ENCODE measurements at regions not wholly inside any gene's neighbourhood (a gene's known extent, or its start where the extent isn't known, plus 50 kb on each side); places are given as distances from the start of the nearest gene placed in this dataset.

GRCh38 chr4:120293341-120293740, 226.7 kb upstream of the MAD2L1 start:
- Histone ChIP-seq H3K4me3 (ENCODE audit: low read length) (no peak overlapping the region), H3K27me3 (ENCODE audit: control insufficient read depth, insufficient read depth, low read length) (no peaks in the 10 kb centered on the region), H3K27ac (ENCODE audit: low read length) (no peak overlapping the region), H3K9me3 (ENCODE audit: control insufficient read depth, insufficient read depth, low read length) (no peaks in the 10 kb centered on the region), H3K36me3 (ENCODE audit: control insufficient read depth, insufficient read depth, low read length) (no peaks in the 10 kb centered on the region), H3K4me1 (ENCODE audit: control insufficient read depth, insufficient read depth, low read length) (no peaks in the 10 kb centered on the region)
- TF ChIP-seq, protein P1, sequence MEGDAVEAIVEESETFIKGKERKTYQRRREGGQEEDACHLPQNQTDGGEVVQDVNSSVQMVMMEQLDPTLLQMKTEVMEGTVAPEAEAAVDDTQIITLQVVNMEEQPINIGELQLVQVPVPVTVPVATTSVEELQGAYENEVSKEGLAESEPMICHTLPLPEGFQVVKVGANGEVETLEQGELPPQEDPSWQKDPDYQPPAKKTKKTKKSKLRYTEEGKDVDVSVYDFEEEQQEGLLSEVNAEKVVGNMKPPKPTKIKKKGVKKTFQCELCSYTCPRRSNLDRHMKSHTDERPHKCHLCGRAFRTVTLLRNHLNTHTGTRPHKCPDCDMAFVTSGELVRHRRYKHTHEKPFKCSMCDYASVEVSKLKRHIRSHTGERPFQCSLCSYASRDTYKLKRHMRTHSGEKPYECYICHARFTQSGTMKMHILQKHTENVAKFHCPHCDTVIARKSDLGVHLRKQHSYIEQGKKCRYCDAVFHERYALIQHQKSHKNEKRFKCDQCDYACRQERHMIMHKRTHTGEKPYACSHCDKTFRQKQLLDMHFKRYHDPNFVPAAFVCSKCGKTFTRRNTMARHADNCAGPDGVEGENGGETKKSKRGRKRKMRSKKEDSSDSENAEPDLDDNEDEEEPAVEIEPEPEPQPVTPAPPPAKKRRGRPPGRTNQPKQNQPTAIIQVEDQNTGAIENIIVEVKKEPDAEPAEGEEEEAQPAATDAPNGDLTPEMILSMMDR (IDR thresholded peaks at IDR 0.05): no peak
- WGBS (ENCODE audit: insufficient coverage): 90% methylated on average over 3 of the region's 4 CpGs
- Mint-ChIP-seq H3K27me3 (ENCODE audit: low read depth in 2 of 2) (no peaks in the 10 kb centered on the region), H3K4me1 (no peaks in the 10 kb centered on the region), H3K36me3 (no peaks in the 10 kb centered on the region), H3K9me3 (no peaks in the 10 kb centered on the region), H3K27ac (no peak overlapping the region), H3K4me3 (no peak overlapping the region)
- no peak for DNase-seq
- no peak for ATAC-seq
- intact Hi-C loops (cut with micrococcal nuclease): no loop called here

- Histone ChIP-seq H3K4me3 (ENCODE audit: low read length) (no peak overlapping the region), H3K27ac (ENCODE audit: low read length) (no peak overlapping the region), H3K9me3 (ENCODE audit: control insufficient read depth, insufficient read depth, low read length) (no peaks in the 10 kb centered on the region), H3K36me3 (ENCODE audit: control insufficient read depth, insufficient read depth, low read length) (no peaks in the 10 kb centered on the region), H3K27me3 (ENCODE audit: control insufficient read depth, insufficient read depth, low read length) (no peaks in the 10 kb centered on the region), H3K4me1 (ENCODE audit: control insufficient read depth, insufficient read depth, low read length) (no peaks in the 10 kb centered on the region)
- 90% methylated on average over 7 of the region's 7 CpGs for WGBS (ENCODE audit: insufficient coverage)
- intact Hi-C loops (cut with micrococcal nuclease): no loop called here
- no peaks in the 10 kb centered on the region for H3K27me3 Mint-ChIP-seq (ENCODE audit: low read depth in 2 of 2)
- H3K27ac Mint-ChIP-seq: no peak overlapping the region
- H3K4me3 Mint-ChIP-seq: no peak overlapping the region
- DNase-seq (no peak), ATAC-seq (no peak)
- TF ChIP-seq, protein P1 (IDR thresholded peaks at IDR 0.05): no peak
- H3K36me3 Mint-ChIP-seq: no peaks in the 10 kb centered on the region
- no peaks in the 10 kb centered on the region for H3K4me1 Mint-ChIP-seq
- no peaks in the 10 kb centered on the region for H3K9me3 Mint-ChIP-seq
These were observed 224.9 kb upstream of the MAD2L1 start for GRCh38 chr4:120291541-120291940.

DNA sequence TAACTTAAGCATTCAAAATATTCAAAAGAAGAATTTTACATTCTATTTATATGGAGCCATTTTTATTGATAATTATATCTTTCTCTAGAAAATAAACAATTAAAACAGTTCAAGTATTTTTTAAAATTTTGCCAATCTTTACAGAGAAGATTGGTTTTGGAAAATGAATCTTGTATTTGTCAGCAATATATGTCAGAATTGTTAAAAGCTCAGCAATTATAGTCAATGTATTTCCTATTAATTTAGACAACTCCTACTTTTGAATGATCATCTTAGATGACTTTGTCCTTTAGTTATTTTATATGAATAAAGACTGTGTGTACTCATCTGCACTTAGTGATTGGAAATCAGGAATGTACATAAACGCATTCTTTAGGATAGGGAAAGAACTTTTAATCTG, 223.9 kb upstream of the MAD2L1 start:
- no peaks in the 10 kb centered on the region for H3K9me3 ChIP-seq (ENCODE audit: control insufficient read depth, insufficient read depth, low read length)
- H3K9me3 Mint-ChIP-seq: no peaks in the 10 kb centered on the region
- DNase-seq (no peak), ATAC-seq (no peak)
- H3K4me3 ChIP-seq (ENCODE audit: low read length): no peak overlapping the region
- no peaks in the 10 kb centered on the region for H3K4me1 ChIP-seq (ENCODE audit: control insufficient read depth, insufficient read depth, low read length)
- no peaks in the 10 kb centered on the region for H3K4me1 Mint-ChIP-seq
- H3K4me3 Mint-ChIP-seq: no peak overlapping the region
- TF ChIP-seq, protein P1 (IDR thresholded peaks at IDR 0.05): no peak
- WGBS (ENCODE audit: insufficient coverage): 72% methylated on average over 1 of the region's 1 CpG
- H3K36me3 ChIP-seq (ENCODE audit: control insufficient read depth, insufficient read depth, low read length): no peaks in the 10 kb centered on the region
- intact Hi-C loops (cut with micrococcal nuclease): no loop called here
- no peak overlapping the region for H3K27ac ChIP-seq (ENCODE audit: low read length)
- no peaks in the 10 kb centered on the region for H3K27me3 ChIP-seq (ENCODE audit: control insufficient read depth, insufficient read depth, low read length)
- no peaks in the 10 kb centered on the region for H3K27me3 Mint-ChIP-seq (ENCODE audit: low read depth in 2 of 2)
- no peak overlapping the region for H3K27ac Mint-ChIP-seq
- H3K36me3 Mint-ChIP-seq: no peaks in the 10 kb centered on the region

DNA sequence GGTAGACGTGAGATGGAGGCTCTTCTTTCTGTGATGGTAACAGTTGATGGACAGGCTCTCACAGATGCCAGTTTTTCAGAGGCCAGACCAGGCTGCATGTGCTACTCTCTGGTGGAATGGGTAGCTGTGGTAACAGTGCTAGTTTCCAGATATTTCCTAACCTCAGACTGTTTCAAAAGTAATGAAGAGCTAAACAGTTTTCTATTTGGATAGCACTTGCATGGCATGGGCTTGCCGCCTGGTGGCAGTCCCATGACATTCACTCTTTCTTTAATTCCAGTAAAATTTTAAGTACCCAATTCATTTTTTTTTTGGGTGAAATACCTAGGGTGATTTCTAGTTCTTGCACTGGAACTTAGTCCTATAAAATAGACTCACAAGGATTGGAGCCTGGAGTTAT, 220.2 kb upstream of the MAD2L1 start:
- H3K9me3 ChIP-seq (ENCODE audit: control insufficient read depth, insufficient read depth, low read length): no peaks in the 10 kb centered on the region
- no peak overlapping the region for H3K4me3 Mint-ChIP-seq
- H3K9me3 Mint-ChIP-seq: peaks cover 6% of the 10 kb centered on the region in 2 donors

More for the DNA sequence above, 220.2 kb upstream of the MAD2L1 start:
- intact Hi-C loops (cut with micrococcal nuclease): no loop called here
- TF ChIP-seq, protein P1 (IDR thresholded peaks at IDR 0.05): no peak
- Histone ChIP-seq H3K27ac (ENCODE audit: low read length) (no peak overlapping the region), H3K36me3 (ENCODE audit: control insufficient read depth, insufficient read depth, low read length) (no peaks in the 10 kb centered on the region), H3K4me3 (ENCODE audit: low read length) (no peak overlapping the region), H3K4me1 (ENCODE audit: control insufficient read depth, insufficient read depth, low read length) (no peaks in the 10 kb centered on the region), H3K27me3 (ENCODE audit: control insufficient read depth, insufficient read depth, low read length) (no peaks in the 10 kb centered on the region)
- no peaks in the 10 kb centered on the region for H3K36me3 Mint-ChIP-seq
- ATAC-seq: no peak
- no peak for DNase-seq
- no peaks in the 10 kb centered on the region for H3K27me3 Mint-ChIP-seq (ENCODE audit: low read depth in 2 of 2)
- H3K4me1 Mint-ChIP-seq: no peaks in the 10 kb centered on the region
- 94% methylated on average over 2 of the region's 2 CpGs for WGBS (ENCODE audit: insufficient coverage)
- H3K27ac Mint-ChIP-seq: no peak overlapping the region
